ENCODE measurements at regions not wholly inside any gene's neighbourhood (a gene's known extent, or its start where the extent isn't known, plus 50 kb on each side); places are given as distances from the start of the nearest gene placed in this dataset.

GRCh38 chr3:36269274-36269673 is 111.0 kb upstream of the STAC start:
- DNase-seq (ENCODE audit: low read depth): no peak

GRCh38 chr3:36282766-36283165 is 97.5 kb upstream of the STAC start:
- DNase-seq (ENCODE audit: low read depth): no peak

- no peak for DNase-seq (ENCODE audit: low read depth)
Measured at GRCh38 chr3:36295296-36295695, 85.0 kb upstream of the STAC start.

GRCh38 chr3:36297195-36297594 is 83.1 kb upstream of the STAC start:
- no peak for DNase-seq (ENCODE audit: low read depth)

- DNase-seq (ENCODE audit: low read depth): no peak
Measured at GRCh38 chr3:36298188-36298587, 82.1 kb upstream of the STAC start.

- no peak for DNase-seq (ENCODE audit: low read depth)
Measured at GRCh38 chr3:36302158-36302509, 78.2 kb upstream of the STAC start.

- DNase-seq (ENCODE audit: low read depth): no peak
Measured at GRCh38 chr3:36302626-36303025, 77.7 kb upstream of the STAC start.

GRCh38 chr3:36303286-36303685 is 77.0 kb upstream of the STAC start:
- DNase-seq (ENCODE audit: low read depth): no peak

GRCh38 chr3:36305929-36306520 is 74.3 kb upstream of the STAC start:
- DNase-seq (ENCODE audit: low read depth): no peak

GRCh38 chr3:36309092-36309491 is 71.2 kb upstream of the STAC start:
- no peak for DNase-seq (ENCODE audit: low read depth)

- no peak for DNase-seq (ENCODE audit: low read depth)
Measured at GRCh38 chr3:36312351-36312750, 68.0 kb upstream of the STAC start.

- DNase-seq (ENCODE audit: low read depth): no peak
Measured at GRCh38 chr3:36317915-36318314, 62.4 kb upstream of the STAC start.

- DNase-seq (ENCODE audit: low read depth): no peak
Measured at GRCh38 chr3:36318621-36319200, 61.6 kb upstream of the STAC start.

- no peak for DNase-seq (ENCODE audit: low read depth)
Measured at GRCh38 chr3:36319680-36320079, 60.6 kb upstream of the STAC start.

Measured in CMK (cell line).